Activated naive CD4-positive, alpha-beta T cell treated with anti-CD3 and anti-CD28 coated beads, Interleukin-2, amount 50 U/mL, for 16 hours (primary cell): ENCODE measurements at regions not wholly inside any gene's neighbourhood (a gene's known extent, or its start where the extent isn't known, plus 50 kb on each side); places are given as distances from the start of the nearest gene placed in this dataset.

Experiments
- DNase-seq: peaks from one replicate; pipeline ENCODE4 v3.0.0-alpha.2; 2020

GRCh38 chr4:19987746-19988145, 264.0 kb upstream of the SLIT2 start:
- no peak for DNase-seq

GRCh38 chr4:19983072-19983471, 268.6 kb upstream of the SLIT2 start:
- no peak for DNase-seq

GRCh38 chr4:19982556-19982955, 269.1 kb upstream of the SLIT2 start:
- no peak for DNase-seq

- DNase-seq = no peak
Measured at GRCh38 chr4:19971829-19972228, 279.9 kb upstream of the SLIT2 start.

GRCh38 chr4:19969492-19969891, 282.2 kb upstream of the SLIT2 start:
- no peak for DNase-seq

GRCh38 chr4:19961091-19961490, 290.6 kb upstream of the SLIT2 start:
- no peak for DNase-seq

- no peak for DNase-seq
Measured at GRCh38 chr4:19958848-19959247, 292.9 kb upstream of the SLIT2 start.

GRCh38 chr4:19947349-19947748, 304.4 kb upstream of the SLIT2 start:
- no peak for DNase-seq

GRCh38 chr4:19945979-19946380, 305.7 kb upstream of the SLIT2 start:
- DNase-seq = no peak

GRCh38 chr4:19945501-19945900, 306.2 kb upstream of the SLIT2 start:
- no peak for DNase-seq

GRCh38 chr4:19944806-19945205, 306.9 kb upstream of the SLIT2 start:
- DNase-seq = no peak

- no peak for DNase-seq
Measured at GRCh38 chr4:19944251-19944650, 307.5 kb upstream of the SLIT2 start.

- no peak for DNase-seq
Measured at GRCh38 chr4:19941434-19941833, 310.3 kb upstream of the SLIT2 start.

GRCh38 chr4:19940861-19941260, 310.8 kb upstream of the SLIT2 start:
- no peak for DNase-seq

- DNase-seq = no peak
Measured at GRCh38 chr4:19936476-19936875, 315.2 kb upstream of the SLIT2 start.

- DNase-seq = no peak
Measured at GRCh38 chr4:19930742-19931141, 321.0 kb upstream of the SLIT2 start.

GRCh38 chr4:19927381-19927780, 324.3 kb upstream of the SLIT2 start:
- DNase-seq = no peak

- no peak for DNase-seq
Measured at GRCh38 chr4:19925516-19925915, 326.2 kb upstream of the SLIT2 start.

- no peak for DNase-seq
Measured at GRCh38 chr4:19924761-19925160, 326.9 kb upstream of the SLIT2 start.

- no peak for DNase-seq
Measured at GRCh38 chr4:19915276-19915675, 336.4 kb upstream of the SLIT2 start.

GRCh38 chr4:19913650-19914049, 338.1 kb upstream of the SLIT2 start:
- DNase-seq = no peak

GRCh38 chr4:19910861-19911525, 340.7 kb upstream of the SLIT2 start:
- no peak for DNase-seq

GRCh38 chr4:19905024-19905423, 346.7 kb upstream of the SLIT2 start:
- no peak for DNase-seq

- no peak for DNase-seq
Measured at GRCh38 chr4:19888587-19888986, 363.1 kb upstream of the SLIT2 start.

- no peak for DNase-seq
Measured at GRCh38 chr4:19883841-19884240, 367.9 kb upstream of the SLIT2 start.

GRCh38 chr4:19880206-19880605, 371.5 kb upstream of the SLIT2 start:
- DNase-seq = no peak
